Neural progenitor cell (in vitro differentiated cells): ENCODE measurements at regions not wholly inside any gene's neighbourhood (a gene's known extent, or its start where the extent isn't known, plus 50 kb on each side); places are given as distances from the start of the nearest gene placed in this dataset.
"Not testable (repeated sequence)": the region's sequence is repeated elsewhere in the genome, so short reads cannot be mapped to it uniquely, and the experiment has no call there.

Source experiments
- DNase-seq: peaks from one replicate; pipeline ENCODE4 v3.0.0-alpha.2; 2016; ENCODE audit warnings: low spot score
- H2AFZ ChIP-seq: fragments of 200-600 bp; sonication (generic); replicated peaks from 2 replicates; pipeline ENCODE4 v1.6.1; 2016; ENCODE audit warnings: antibody characterized with exemption
- H3F3A ChIP-seq: fragments of 200-600 bp; sonication (generic); 2 replicates; pipeline ENCODE4 v1.6.1; 2016; ENCODE audit warnings: antibody characterized with exemption, low read depth
- H3K27ac ChIP-seq: fragments of 200-600 bp; sonication (generic); 2 replicates; pipeline ENCODE4 v1.5.1; 2016; ENCODE audit warnings: mild to moderate bottlenecking
- H3K27me3 ChIP-seq: fragments of 200-600 bp; sonication (generic); 2 replicates; pipeline ENCODE4 v1.6.1; 2016; ENCODE audit warnings: mild to moderate bottlenecking, moderate library complexity
- H3K36me3 ChIP-seq: fragments of 200-600 bp; sonication (generic); 2 replicates; pipeline ENCODE4 v1.5.1; 2016
- H3K4me1 ChIP-seq: fragments of 200-600 bp; sonication (generic); 2 replicates; pipeline ENCODE4 v1.6.1; 2016; ENCODE audit warnings: mixed run types
- H3K4me2 ChIP-seq: fragments of 200-600 bp; sonication (generic); 2 replicates; pipeline ENCODE4 v1.6.1; 2016
- H3K4me3 ChIP-seq: fragments of 200-600 bp; sonication (generic); 2 replicates; pipeline ENCODE4 v1.5.1; 2016
- H3K79me2 ChIP-seq: fragments of 200-600 bp; sonication (generic); 2 replicates; pipeline ENCODE4 v1.6.1; 2016; ENCODE audit warnings: low read depth
- H3K9ac ChIP-seq: fragments of 200-600 bp; sonication (generic); 2 replicates; pipeline ENCODE4 v1.6.1; 2016
- H3K9me3 ChIP-seq: fragments of 200-600 bp; sonication (generic); 2 replicates; pipeline ENCODE4 v1.5.1; 2016; ENCODE audit warnings: low read depth
- H4K20me1 ChIP-seq: fragments of 200-600 bp; sonication (generic); 2 replicates; pipeline ENCODE4 v1.6.1; 2016; ENCODE audit warnings: low read depth
- H3K27ac Mint-ChIP-seq: 3 replicates; pipeline ENCODE4 v1.8.0; 2021; ENCODE audit warnings: mixed read lengths
- H3K27me3 Mint-ChIP-seq: 2 replicates; pipeline ENCODE4 v1.8.0; 2022; ENCODE audit warnings: low read depth, mild to moderate bottlenecking, inconsistent platforms, moderate library complexity, mixed read lengths; ENCODE audit not compliant: insufficient read depth
- H3K36me3 Mint-ChIP-seq: 3 replicates; pipeline ENCODE4 v1.8.0; 2021; ENCODE audit warnings: mixed read lengths
- H3K4me1 Mint-ChIP-seq: 3 replicates; pipeline ENCODE4 v1.8.0; 2021; ENCODE audit warnings: mixed read lengths
- H3K4me3 Mint-ChIP-seq: 3 replicates; pipeline ENCODE4 v1.8.0; 2021; ENCODE audit warnings: mild to moderate bottlenecking, moderate library complexity, mixed read lengths
- H3K9me3 Mint-ChIP-seq: 3 replicates; pipeline ENCODE4 v1.8.0; 2020; ENCODE audit warnings: mixed read lengths
- CTCF ChIP-seq: fragments of 200-600 bp; sonication (generic); IDR thresholded peaks from 2 replicates; pipeline ENCODE4 v1.5.1; 2017; ENCODE audit warnings: antibody characterized with exemption, mild to moderate bottlenecking
- EZH2 ChIP-seq: fragments of 200-600 bp; sonication (generic); IDR thresholded peaks from 2 replicates; pipeline ENCODE4 v1.6.1; 2017; ENCODE audit warnings: antibody characterized with exemption, mild to moderate bottlenecking, moderate library complexity
- EZH2phosphoT487 ChIP-seq: fragments of 200-600 bp; sonication (generic); IDR thresholded peaks from 2 replicates; pipeline ENCODE4 v1.6.1; 2017; ENCODE audit warnings: antibody characterized with exemption

DNA sequence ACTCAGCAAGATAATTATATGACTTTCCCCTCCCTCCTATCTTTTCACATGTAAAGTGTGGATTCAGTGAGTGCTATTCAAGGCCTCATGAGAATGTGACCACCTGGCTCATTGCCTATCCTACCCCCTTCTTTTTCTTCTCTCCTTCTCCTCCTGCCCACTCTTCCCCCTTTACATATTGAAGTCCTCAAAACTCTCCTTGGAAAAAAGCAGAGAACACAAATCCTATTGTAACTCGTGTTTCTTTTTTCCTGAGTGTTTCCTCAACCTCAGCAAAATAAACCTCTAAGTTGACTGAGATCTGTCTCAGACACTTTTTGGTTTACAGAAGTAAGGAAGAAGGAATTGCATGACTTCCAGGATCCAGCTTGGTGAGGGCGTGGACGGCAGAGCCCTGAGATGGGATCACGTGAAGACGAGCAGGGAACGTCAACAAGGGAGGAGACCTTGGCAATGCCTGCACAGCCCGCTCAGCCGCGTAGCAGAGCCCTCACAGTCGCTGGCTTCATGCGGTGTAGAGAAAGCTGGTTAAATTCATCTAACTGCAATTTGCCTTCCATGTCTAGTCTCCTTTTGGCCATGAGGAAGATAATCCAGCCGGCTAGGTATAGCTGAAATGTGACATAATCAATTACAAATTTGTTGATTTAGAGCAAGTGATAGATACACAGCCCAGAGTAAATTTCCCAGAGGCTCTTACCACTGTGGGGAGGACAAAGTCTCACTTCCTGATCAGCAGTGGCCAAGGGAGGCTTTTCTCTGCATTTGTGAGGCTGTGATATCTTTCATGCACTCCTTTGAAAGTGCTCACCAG is 75.7 kb downstream of the LYZL2 start:
- Histone ChIP-seq H3K9ac (no peak overlapping the region), H2AFZ (peak overlapping the region; percentile 56), H3K4me2 (peak overlapping the region; percentile 58), H3K36me3 (no peaks in the 10 kb centered on the region), H3K9me3 (no peaks in the 10 kb centered on the region), H3K79me2 (no peaks in the 10 kb centered on the region), H3F3A (peaks cover 24% of the 10 kb centered on the region), H3K4me3 (no peak overlapping the region), H4K20me1 (no peaks in the 10 kb centered on the region), H3K27ac (no peak overlapping the region), H3K4me1 (peaks cover 25% of the 10 kb centered on the region), H3K27me3 (no peaks in the 10 kb centered on the region)
- peaks cover 2% of the 10 kb centered on the region for H3K27me3 Mint-ChIP-seq
- H3K36me3 Mint-ChIP-seq: no peaks in the 10 kb centered on the region
- TF ChIP-seq CTCF (no peak), EZH2 (no peak), EZH2phosphoT487 (no peak)
- no peaks in the 10 kb centered on the region for H3K9me3 Mint-ChIP-seq
- H3K4me3 Mint-ChIP-seq: peak overlapping the region; percentile 9
- H3K4me1 Mint-ChIP-seq: peaks cover 44% of the 10 kb centered on the region
- peak; percentile 30 for DNase-seq
- peak overlapping the region; percentile 36 for H3K27ac Mint-ChIP-seq

- H3K9ac ChIP-seq: no peak overlapping the region
- H3K9me3 ChIP-seq: no peaks in the 10 kb centered on the region
- Mint-ChIP-seq H3K27me3 (peaks cover 2% of the 10 kb centered on the region), H3K4me1 (peaks cover 39% of the 10 kb centered on the region), H3K27ac (peak overlapping the region; percentile 89), H3K9me3 (no peaks in the 10 kb centered on the region), H3K4me3 (no peak overlapping the region), H3K36me3 (no peaks in the 10 kb centered on the region)
- TF ChIP-seq EZH2phosphoT487 (no peak), EZH2 (no peak), CTCF (no peak)
- no peak overlapping the region for H2AFZ ChIP-seq
- H3K36me3 ChIP-seq: no peaks in the 10 kb centered on the region
- no peaks in the 10 kb centered on the region for H3K79me2 ChIP-seq
- peak overlapping the region; percentile 58 for H3K4me2 ChIP-seq
- H3F3A ChIP-seq: peaks cover 24% of the 10 kb centered on the region
- peak; percentile 78 for DNase-seq
- no peaks in the 10 kb centered on the region for H3K27me3 ChIP-seq
- no peaks in the 10 kb centered on the region for H4K20me1 ChIP-seq
- H3K4me3 ChIP-seq: peak overlapping the region; percentile 1
- no peak overlapping the region for H3K27ac ChIP-seq
- H3K4me1 ChIP-seq: peaks cover 25% of the 10 kb centered on the region
Observed at GRCh38 chr10:30553018-30553625, 76.4 kb downstream of the LYZL2 start.

- peaks cover 34% of the 10 kb centered on the region for H3K4me1 Mint-ChIP-seq
- H3K4me2 ChIP-seq: no peak overlapping the region
- TF ChIP-seq EZH2 (no peak), CTCF (no peak), EZH2phosphoT487 (no peak)
- H3K27me3 ChIP-seq: no peaks in the 10 kb centered on the region
- no peak overlapping the region for H3K4me3 Mint-ChIP-seq
- no peaks in the 10 kb centered on the region for H3K9me3 ChIP-seq
- H2AFZ ChIP-seq: no peak overlapping the region
- no peaks in the 10 kb centered on the region for H3K79me2 ChIP-seq
- peaks cover 24% of the 10 kb centered on the region for H3F3A ChIP-seq
- H3K27ac ChIP-seq: no peak overlapping the region
- H4K20me1 ChIP-seq: no peaks in the 10 kb centered on the region
- peak overlapping the region; percentile 36 for H3K27ac Mint-ChIP-seq
- no peak for DNase-seq
- no peak overlapping the region for H3K9ac ChIP-seq
- H3K4me1 ChIP-seq: peaks cover 25% of the 10 kb centered on the region
- no peaks in the 10 kb centered on the region for H3K36me3 ChIP-seq
- H3K9me3 Mint-ChIP-seq: no peaks in the 10 kb centered on the region
- H3K36me3 Mint-ChIP-seq: no peaks in the 10 kb centered on the region
- H3K27me3 Mint-ChIP-seq: peaks cover 2% of the 10 kb centered on the region
- no peak overlapping the region for H3K4me3 ChIP-seq
Observed at GRCh38 chr10:30550967-30551815, 78.4 kb downstream of the LYZL2 start.

- H3K9me3 ChIP-seq, H3K4me2 ChIP-seq, H3K9ac ChIP-seq: not testable (repeated sequence)
Observed at GRCh38 chr10:30549134-30549687, 80.3 kb downstream of the LYZL2 start.

More at GRCh38 chr10:30549134-30549687, 80.3 kb downstream of the LYZL2 start:
- DNase-seq, H3K9me3 Mint-ChIP-seq, H3K27ac Mint-ChIP-seq, H3K36me3 Mint-ChIP-seq, H3K27ac ChIP-seq, H3K4me3 ChIP-seq, H3K27me3 Mint-ChIP-seq, H3K36me3 ChIP-seq, H3K27me3 ChIP-seq, H2AFZ ChIP-seq, H3K4me3 Mint-ChIP-seq, H3K79me2 ChIP-seq, H4K20me1 ChIP-seq: not testable (repeated sequence)
- peaks cover 21% of the 10 kb centered on the region for H3K4me1 ChIP-seq
- peaks cover 26% of the 10 kb centered on the region for H3K4me1 Mint-ChIP-seq
- H3F3A ChIP-seq: peaks cover 21% of the 10 kb centered on the region
